Neural crest cell (in vitro differentiated cells): ENCODE measurements at regions not wholly inside any gene's neighbourhood (a gene's known extent, or its start where the extent isn't known, plus 50 kb on each side); places are given as distances from the start of the nearest gene placed in this dataset.
"Not testable (repeated sequence)": the region's sequence is repeated elsewhere in the genome, so short reads cannot be mapped to it uniquely, and the experiment has no call there.

ENCODE experiments used
- DNase-seq: peaks from one replicate; pipeline ENCODE4 v3.0.0; 2021; ENCODE audit warnings: low read depth, mixed read lengths, low spot score
- H3K27ac Mint-ChIP-seq: one replicate; pipeline ENCODE4 v1.8.0; 2021; ENCODE audit warnings: mild to moderate bottlenecking, mixed read lengths; ENCODE audit not compliant: unreplicated experiment
- H3K27me3 Mint-ChIP-seq: 2 replicates; pipeline ENCODE4 v1.8.0; 2021; ENCODE audit warnings: low read depth, mild to moderate bottlenecking, mixed read lengths
- H3K36me3 Mint-ChIP-seq: 2 replicates; pipeline ENCODE4 v1.8.0; 2021; ENCODE audit warnings: low read depth, mild to moderate bottlenecking, mixed read lengths
- H3K4me1 Mint-ChIP-seq: 2 replicates; pipeline ENCODE4 v1.8.0; 2021; ENCODE audit warnings: mixed read lengths
- H3K4me3 Mint-ChIP-seq: one replicate; pipeline ENCODE4 v1.8.0; 2021; ENCODE audit warnings: mild to moderate bottlenecking, mixed read lengths
- H3K9me3 Mint-ChIP-seq: 2 replicates; pipeline ENCODE4 v1.8.0; 2021; ENCODE audit warnings: mixed read lengths
- CTCF ChIP-seq: fragments of 200-600 bp; sonication (generic); conservative IDR thresholded peaks from 2 replicates; pipeline ENCODE4 v1.5.0; 2021; ENCODE audit warnings: antibody characterized with exemption, mild to moderate bottlenecking

DNA sequence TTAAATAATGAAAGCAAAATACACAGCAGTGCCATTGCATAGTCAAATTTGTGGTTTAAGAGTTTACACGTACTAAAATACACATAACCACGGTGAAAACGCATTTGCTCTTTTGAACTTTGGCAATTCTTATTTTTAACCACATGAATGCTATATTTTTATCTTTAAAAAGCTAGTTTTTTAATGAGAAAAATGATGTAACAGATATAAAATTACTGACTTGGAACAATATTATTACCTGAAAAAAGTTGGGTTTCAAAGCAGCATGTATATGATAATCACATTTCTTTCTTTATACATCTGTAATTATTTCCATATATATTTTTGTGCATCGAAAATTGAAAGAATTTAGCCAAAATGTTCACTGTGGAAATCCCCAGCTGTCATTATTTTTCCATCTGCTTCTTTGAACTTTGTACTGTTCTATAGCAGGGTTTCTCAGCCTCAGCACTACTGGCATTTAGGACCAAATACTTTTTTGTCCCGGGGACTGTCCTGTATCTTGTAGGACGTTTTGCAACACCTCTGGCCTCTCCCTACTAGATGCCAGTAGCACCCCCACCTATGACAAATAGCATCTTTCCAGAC is 75.9 kb upstream of the CAB39 start:
- Mint-ChIP-seq H3K27ac (no peak overlapping the region), H3K4me3 (no peak overlapping the region), H3K27me3 (peaks cover 38% of the 10 kb centered on the region), H3K4me1 (no peaks in the 10 kb centered on the region), H3K9me3 (no peaks in the 10 kb centered on the region), H3K36me3 (no peaks in the 10 kb centered on the region)
- no peak for DNase-seq
- TF ChIP-seq CTCF = no peak

- H3K27me3 Mint-ChIP-seq = peaks cover 45% of the 10 kb centered on the region
- H3K9me3 Mint-ChIP-seq, DNase-seq, H3K36me3 Mint-ChIP-seq, H3K4me1 Mint-ChIP-seq, H3K4me3 Mint-ChIP-seq, H3K27ac Mint-ChIP-seq: not testable (repeated sequence)
These were observed 75.2 kb upstream of the CAB39 start for GRCh38 chr2:230637486-230637885.

GRCh38 chr2:230640540-230641011 is 72.1 kb upstream of the CAB39 start:
- Mint-ChIP-seq H3K4me1 (no peaks in the 10 kb centered on the region), H3K27me3 (peaks cover 61% of the 10 kb centered on the region), H3K9me3 (no peaks in the 10 kb centered on the region), H3K4me3 (no peak overlapping the region), H3K36me3 (no peaks in the 10 kb centered on the region), H3K27ac (no peak overlapping the region)
- no peak for TF ChIP-seq CTCF
- no peak for DNase-seq

- no peak for TF ChIP-seq CTCF
- H3K9me3 Mint-ChIP-seq = no peaks in the 10 kb centered on the region
- H3K27me3 Mint-ChIP-seq = peaks cover 69% of the 10 kb centered on the region
- H3K27ac Mint-ChIP-seq = no peak overlapping the region
- H3K4me3 Mint-ChIP-seq = no peak overlapping the region
- DNase-seq = no peak
- no peaks in the 10 kb centered on the region for H3K4me1 Mint-ChIP-seq
- no peaks in the 10 kb centered on the region for H3K36me3 Mint-ChIP-seq
These were observed 69.7 kb upstream of the CAB39 start for GRCh38 chr2:230642966-230643365.

- Mint-ChIP-seq H3K4me1 (no peaks in the 10 kb centered on the region), H3K27ac (peak overlapping the region; percentile 71), H3K36me3 (no peaks in the 10 kb centered on the region), H3K9me3 (no peaks in the 10 kb centered on the region), H3K4me3 (no peak overlapping the region), H3K27me3 (peaks cover 71% of the 10 kb centered on the region)
- DNase-seq = no peak
- no peak for TF ChIP-seq CTCF
These were observed 68.9 kb upstream of the CAB39 start for GRCh38 chr2:230643576-230644291.

- no peak for DNase-seq
- Mint-ChIP-seq H3K4me1 (no peaks in the 10 kb centered on the region), H3K27ac (no peak overlapping the region), H3K36me3 (no peaks in the 10 kb centered on the region), H3K4me3 (no peak overlapping the region), H3K27me3 (peaks cover 75% of the 10 kb centered on the region), H3K9me3 (no peaks in the 10 kb centered on the region)
- TF ChIP-seq CTCF = no peak
These were observed 68.2 kb upstream of the CAB39 start for GRCh38 chr2:230644356-230644935.
